HG03060 (cell line): ENCODE measurements at regions not wholly inside any gene's neighbourhood (a gene's known extent, or its start where the extent isn't known, plus 50 kb on each side); places are given as distances from the start of the nearest gene placed in this dataset.

Source experiments
- ATAC-seq: cut with Tn5 transposase; IDR thresholded peaks from one replicate; pipeline ENCODE4 v1.9.1; 2021; ENCODE audit warnings: low read depth, moderate number of reproducible peaks; ENCODE audit not compliant: unreplicated experiment

GRCh38 chr11:91396236-91397133 is 828.1 kb upstream of the FAT3 start:
- ATAC-seq, result no peak

DNA sequence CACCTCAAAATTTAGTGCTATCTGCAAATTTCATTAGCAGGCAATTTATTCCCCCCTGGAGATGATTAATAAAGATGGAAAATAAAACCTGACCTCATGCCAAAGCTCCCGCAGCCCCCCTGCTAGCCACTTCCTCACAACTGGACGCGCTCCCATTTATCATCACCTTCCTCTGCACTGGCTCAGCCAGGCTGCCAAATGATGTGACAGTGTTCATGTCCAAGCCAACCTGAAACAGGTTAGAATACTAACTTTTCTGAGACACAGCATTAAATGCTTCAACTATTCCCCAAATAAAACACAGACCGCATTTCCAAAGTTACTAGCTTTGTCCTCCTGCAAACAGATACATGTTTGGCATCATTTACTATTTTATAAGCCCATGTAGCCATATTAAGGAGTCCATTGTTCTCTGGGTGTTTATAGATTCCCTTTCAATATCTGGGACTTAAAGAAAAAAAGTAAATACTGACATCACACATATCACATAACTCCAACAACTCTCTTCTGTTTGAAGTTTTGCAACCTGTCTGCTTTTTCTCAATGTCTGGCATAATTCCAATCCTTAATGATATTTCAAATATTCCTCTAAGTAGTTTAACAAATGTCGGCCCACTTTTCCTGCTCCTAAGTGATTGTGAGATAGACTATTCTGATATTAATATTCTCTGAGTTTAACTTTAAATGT is 829.7 kb upstream of the FAT3 start:
- ATAC-seq, result no peak

- ATAC-seq, result no peak
Observed at GRCh38 chr11:91394073-91394726, 830.4 kb upstream of the FAT3 start.

DNA sequence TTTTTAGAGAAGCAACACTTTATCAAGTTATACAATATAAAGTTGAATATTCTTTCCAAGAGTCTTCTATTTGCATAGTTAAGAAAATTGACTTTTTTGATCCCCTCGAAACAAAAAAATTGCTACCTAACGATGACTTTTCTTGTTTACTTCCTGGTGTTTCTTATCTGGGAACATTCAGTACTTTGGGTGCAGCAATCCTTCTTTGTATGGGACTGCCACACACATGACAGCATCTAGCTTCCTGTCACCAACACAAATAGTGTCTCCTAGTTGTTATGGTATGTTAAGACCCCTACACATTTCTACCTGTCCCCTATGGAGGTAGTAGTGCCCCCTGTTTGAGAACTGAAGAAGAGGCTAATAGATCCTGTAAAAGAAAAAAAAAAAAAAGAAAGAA is 841.7 kb upstream of the FAT3 start:
- ATAC-seq, result no peak

GRCh38 chr11:91374794-91375193 is 849.8 kb upstream of the FAT3 start:
- no peak for ATAC-seq

- no peak for ATAC-seq
Observed at GRCh38 chr11:91373497-91373896, 851.1 kb upstream of the FAT3 start.

GRCh38 chr11:91366816-91367215 is 857.8 kb upstream of the FAT3 start:
- no peak for ATAC-seq

DNA sequence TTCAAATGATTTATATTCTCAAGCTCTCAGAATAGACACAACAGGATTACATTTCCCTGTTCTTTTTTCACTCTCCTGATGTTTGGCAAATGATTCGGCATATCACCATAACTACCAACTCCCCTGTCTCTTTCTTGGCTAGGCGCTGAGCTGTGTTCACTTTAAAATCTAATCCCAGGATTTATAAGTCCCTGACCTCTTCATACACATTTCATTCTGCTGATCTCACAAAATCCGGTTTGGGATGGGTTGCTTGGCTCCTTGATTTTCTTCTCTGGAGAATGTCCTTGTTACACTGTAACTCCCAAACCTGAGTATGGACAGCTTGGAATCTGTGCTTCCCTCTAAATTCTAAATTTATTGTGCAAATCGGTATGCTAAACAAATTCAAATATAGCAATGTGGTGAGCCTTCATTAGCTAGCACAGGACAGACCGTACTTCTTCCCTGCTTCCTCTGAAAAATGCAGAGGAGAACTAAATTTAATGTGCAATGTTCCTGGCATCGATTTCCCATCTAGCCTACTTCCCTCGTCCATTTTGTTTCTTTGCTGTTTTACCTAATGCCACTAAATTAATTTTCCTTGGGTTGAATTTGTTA is 858.5 kb upstream of the FAT3 start:
- ATAC-seq, result no peak

DNA sequence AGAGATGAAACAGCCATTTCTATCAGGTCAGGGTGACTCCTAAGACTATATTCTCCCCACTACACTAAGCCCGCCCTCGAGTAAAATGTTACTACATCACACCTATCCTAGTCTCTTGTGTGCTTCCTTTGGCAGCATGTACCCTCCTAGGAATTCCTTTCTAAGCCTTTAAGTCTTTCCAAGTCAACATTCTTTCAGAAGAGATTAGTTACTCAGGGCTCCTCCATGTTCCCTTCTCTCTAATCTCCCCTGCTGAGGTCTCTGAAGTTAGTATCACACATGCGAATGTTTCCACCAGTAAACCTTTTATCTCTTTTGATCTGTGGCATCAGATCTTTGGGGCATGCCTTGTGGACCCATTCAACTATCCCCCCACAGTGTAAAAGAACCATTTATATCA is 873.7 kb upstream of the FAT3 start:
- ATAC-seq, result no peak

GRCh38 chr11:91326751-91327150 is 897.9 kb upstream of the FAT3 start:
- no peak for ATAC-seq

DNA sequence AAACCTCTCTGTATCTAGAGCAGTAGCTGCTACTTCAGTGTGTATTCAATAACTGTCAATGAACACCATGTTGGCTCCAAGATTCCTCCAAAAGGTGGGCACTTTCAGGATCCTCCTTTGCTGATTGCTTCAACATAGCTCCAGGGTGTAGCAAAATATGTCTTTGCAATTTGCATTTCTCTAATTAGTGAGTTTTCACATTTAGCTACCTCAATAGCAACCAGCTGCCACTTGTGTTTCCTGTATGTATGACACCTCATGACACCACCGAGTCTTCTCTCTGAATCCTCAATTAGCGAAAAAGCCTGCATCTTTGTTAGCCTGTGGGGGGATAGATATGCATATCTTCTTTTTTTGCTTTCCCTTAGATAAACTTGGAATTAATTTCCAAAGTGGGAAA is 898.3 kb upstream of the FAT3 start:
- no peak for ATAC-seq

DNA sequence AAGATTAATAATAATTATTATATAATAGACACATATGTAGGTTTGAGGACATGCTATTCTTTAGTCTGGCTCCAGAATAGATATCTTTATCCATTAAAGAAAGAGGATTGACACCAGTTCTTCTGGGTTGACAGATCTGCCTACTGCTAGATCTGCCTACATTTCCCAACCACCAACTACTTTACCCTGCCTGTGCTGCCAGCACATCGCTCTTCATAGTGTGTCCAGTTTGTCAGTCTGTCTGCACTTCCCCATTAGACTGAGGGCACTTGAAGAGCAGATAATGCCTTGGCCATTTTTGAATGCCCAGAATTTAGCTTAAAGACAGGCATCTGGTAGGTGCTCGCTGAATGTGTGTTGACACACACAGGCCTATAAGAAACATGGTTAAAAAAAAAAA is 910.1 kb upstream of the FAT3 start:
- ATAC-seq, result no peak

DNA sequence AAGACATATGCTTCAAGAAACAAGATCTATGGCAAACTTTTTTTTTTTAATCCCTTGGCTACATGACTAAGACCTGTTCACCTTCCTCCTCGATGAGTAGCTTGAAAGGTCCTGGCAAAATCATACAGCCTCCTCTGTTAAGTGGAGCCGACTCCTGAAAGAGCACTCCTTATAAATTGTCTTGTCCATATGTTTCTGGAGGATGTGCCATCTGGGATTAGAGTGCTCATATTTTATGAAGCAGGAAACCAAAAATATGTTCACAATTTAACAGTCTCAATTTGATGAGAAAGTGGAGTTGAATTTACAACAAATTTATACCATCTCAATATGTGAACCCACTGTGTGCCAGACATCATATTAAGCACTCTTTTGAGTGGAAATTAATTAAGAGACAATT is 912.1 kb upstream of the FAT3 start:
- no peak for ATAC-seq

DNA sequence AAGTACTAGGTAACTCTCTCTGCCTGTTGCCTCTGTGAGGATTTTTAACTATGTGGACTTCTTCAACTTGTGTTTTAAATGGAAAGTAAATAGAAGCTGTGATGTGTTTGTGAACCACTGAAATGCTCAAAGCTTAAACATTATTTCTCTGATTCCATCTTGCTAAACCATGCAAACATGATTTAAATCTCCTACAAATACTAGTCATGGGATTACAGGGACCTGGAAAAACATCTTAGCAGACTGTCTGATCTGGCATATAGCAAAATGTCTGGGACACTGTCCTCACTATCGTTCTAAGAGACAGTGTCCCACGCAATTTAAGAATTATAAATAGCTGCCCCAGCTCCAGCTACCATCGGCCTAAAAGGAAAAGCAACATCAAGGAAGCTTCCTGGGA is 914.5 kb upstream of the FAT3 start:
- ATAC-seq, result no peak

DNA sequence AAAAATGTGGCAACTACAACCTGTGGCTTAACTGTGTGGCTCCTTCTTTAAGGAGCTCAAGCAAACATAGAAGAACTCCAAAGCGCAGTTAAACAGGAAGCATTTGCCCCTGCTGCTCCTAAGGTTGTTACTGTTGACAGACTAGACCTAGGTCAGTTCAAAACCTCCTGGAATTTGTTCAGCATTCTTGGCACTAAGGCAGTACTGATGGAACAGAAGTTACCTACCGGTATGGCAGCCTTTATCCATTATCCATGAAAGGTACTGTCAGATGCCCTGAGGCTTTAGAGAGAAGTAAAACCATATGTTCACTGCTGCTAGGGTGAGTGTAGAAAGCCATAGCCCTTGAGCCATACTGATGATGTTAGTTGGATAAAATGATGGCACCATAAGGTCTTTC is 916.5 kb upstream of the FAT3 start:
- no peak for ATAC-seq

DNA sequence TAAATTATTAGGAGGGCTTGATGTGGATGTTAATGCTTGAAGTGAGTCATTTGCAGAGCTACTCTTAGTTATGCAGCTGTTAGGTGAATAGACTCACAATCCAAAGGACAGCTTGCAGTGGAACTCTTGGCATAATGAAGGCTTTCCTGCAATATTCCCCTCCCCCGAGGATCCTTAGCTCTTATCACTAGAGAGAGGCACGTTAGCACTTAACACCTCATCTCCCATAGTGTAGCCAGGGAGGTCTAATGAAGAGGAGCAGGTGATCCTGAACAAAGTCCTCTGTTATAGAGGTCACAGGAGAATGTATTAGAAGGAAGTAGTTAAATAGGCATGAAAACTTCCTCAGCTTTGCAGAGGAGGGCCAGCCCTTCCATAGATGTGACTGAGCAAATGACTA is 919.2 kb upstream of the FAT3 start:
- no peak for ATAC-seq

- ATAC-seq, result no peak
Observed at GRCh38 chr11:91303749-91304148, 920.9 kb upstream of the FAT3 start.

DNA sequence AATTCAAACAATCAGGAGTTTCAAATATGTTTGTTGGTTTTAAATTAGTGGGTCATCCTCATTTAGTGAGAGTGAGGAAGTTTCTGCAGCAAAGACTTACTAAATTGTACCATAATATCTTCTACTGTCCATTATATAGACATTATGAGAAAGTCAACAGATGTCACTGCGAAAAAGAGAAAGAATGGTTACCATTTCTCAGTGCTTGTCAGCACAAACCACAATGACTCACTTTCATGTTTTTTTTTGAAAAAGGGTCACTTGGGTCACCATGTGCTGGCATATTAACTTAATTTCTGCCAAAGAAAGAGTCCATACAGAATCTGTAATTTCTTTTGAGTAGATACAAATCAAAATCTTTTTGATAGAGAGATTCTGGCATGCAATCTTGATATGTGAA is 924.6 kb upstream of the FAT3 start:
- ATAC-seq, result no peak

GRCh38 chr11:91296629-91297028 is 928.0 kb upstream of the FAT3 start:
- no peak for ATAC-seq

DNA sequence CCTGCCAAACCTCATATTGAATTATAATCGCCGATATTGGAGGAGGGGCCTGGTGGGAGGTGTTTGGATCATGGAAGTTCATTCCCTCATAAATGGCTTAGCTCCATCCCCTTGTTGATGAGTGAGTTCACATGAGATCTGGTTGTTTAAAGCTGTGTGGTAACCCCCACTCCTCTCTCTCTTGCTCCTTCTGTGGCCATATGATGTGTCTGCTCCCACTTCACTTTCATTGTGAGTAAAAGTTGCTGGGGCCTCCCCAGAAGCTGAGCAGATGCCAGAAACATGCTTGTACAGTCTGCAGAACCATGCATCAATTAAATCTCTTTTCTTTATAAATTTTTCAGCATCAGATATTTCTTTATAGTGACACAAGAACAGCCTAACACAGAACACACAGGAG is 929.0 kb upstream of the FAT3 start:
- ATAC-seq, result no peak

DNA sequence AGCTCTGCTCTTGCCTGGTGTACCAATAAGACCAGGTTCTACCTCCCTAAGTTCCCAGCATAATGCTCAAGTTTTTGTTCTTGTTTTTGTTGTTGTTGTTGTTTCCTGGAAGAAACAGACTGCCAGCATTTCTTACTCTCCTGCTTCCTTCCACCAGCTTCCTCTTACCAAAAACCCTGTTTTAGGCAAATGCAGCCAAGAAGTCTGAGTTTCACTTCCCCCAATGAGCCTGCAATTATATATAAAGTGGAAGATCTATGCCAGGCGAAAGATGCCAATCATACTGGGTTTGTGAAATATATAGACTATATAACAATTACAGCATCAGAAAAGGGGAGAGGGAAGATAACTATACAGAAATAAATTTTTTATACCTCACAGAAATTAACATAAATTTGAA is 931.5 kb upstream of the FAT3 start:
- ATAC-seq, result no peak
